HG03025 (cell line): ENCODE measurements at regions not wholly inside any gene's neighbourhood (a gene's known extent, or its start where the extent isn't known, plus 50 kb on each side); places are given as distances from the start of the nearest gene placed in this dataset.

Experiments
- ATAC-seq: cut with Tn5 transposase; IDR thresholded peaks from one replicate; pipeline ENCODE4 v1.9.1; 2021; ENCODE audit warnings: mild to moderate bottlenecking, moderate library complexity; ENCODE audit not compliant: unreplicated experiment, low FRiP score

GRCh38 chr3:82079335-82079890 is 318.0 kb upstream of the GBE1 start:
- no peak for ATAC-seq

GRCh38 chr3:82078246-82078645 is 316.8 kb upstream of the GBE1 start:
- no peak for ATAC-seq

- ATAC-seq: no peak
Measured at GRCh38 chr3:82067420-82067819, 306.0 kb upstream of the GBE1 start.

- ATAC-seq: no peak
Measured at GRCh38 chr3:82058809-82059208, 297.4 kb upstream of the GBE1 start.

- no peak for ATAC-seq
Measured at GRCh38 chr3:82055792-82056191, 294.3 kb upstream of the GBE1 start.

GRCh38 chr3:82054849-82055248 is 293.4 kb upstream of the GBE1 start:
- no peak for ATAC-seq

GRCh38 chr3:82053236-82053635 is 291.8 kb upstream of the GBE1 start:
- no peak for ATAC-seq

GRCh38 chr3:82050382-82050781 is 288.9 kb upstream of the GBE1 start:
- ATAC-seq: no peak

GRCh38 chr3:82048711-82049110 is 287.3 kb upstream of the GBE1 start:
- ATAC-seq: no peak

GRCh38 chr3:82044930-82045705 is 283.7 kb upstream of the GBE1 start:
- ATAC-seq: no peak

GRCh38 chr3:82038556-82038955 is 277.1 kb upstream of the GBE1 start:
- ATAC-seq: no peak

- ATAC-seq: no peak
Measured at GRCh38 chr3:82033186-82033585, 271.7 kb upstream of the GBE1 start.

GRCh38 chr3:82031596-82031995 is 270.2 kb upstream of the GBE1 start:
- ATAC-seq: no peak

GRCh38 chr3:82030916-82031315 is 269.5 kb upstream of the GBE1 start:
- no peak for ATAC-seq

- no peak for ATAC-seq
Measured at GRCh38 chr3:82022836-82023235, 261.4 kb upstream of the GBE1 start.

- no peak for ATAC-seq
Measured at GRCh38 chr3:82020282-82020681, 258.8 kb upstream of the GBE1 start.

GRCh38 chr3:82015241-82015640 is 253.8 kb upstream of the GBE1 start:
- ATAC-seq: no peak

GRCh38 chr3:82012775-82013174 is 251.3 kb upstream of the GBE1 start:
- no peak for ATAC-seq

GRCh38 chr3:82011336-82011735 is 249.9 kb upstream of the GBE1 start:
- no peak for ATAC-seq

GRCh38 chr3:82005266-82005665 is 243.8 kb upstream of the GBE1 start:
- ATAC-seq: no peak

GRCh38 chr3:82004266-82004665 is 242.8 kb upstream of the GBE1 start:
- ATAC-seq: no peak

- ATAC-seq: no peak
Measured at GRCh38 chr3:82002986-82003642, 241.7 kb upstream of the GBE1 start.
